GM12878 (cell line): ENCODE measurements at regions not wholly inside any gene's neighbourhood (a gene's known extent, or its start where the extent isn't known, plus 50 kb on each side); places are given as distances from the start of the nearest gene placed in this dataset.
A peak's percentile ranks its signal among the peaks of the same experiment; 100 is the strongest.

ENCODE experiments used
- ATAC-seq: fragments of 200-7000 bp; cut with Tn5 transposase; 3 replicates; pipeline ENCODE4 v1.9.1; 2020; ENCODE audit warnings: mild to moderate bottlenecking, moderate library complexity
- BruUV-seq: library from RNA; stranded (reverse); fragments of 400-500 nt; replicated peaks from 2 replicates; lab custom pipeline; 2021; lab: Mats Ljungman, UMichigan
- CTCF ChIA-PET: fragments of 300-600 bp; sonication (Branson Sonifier 250); formaldehyde crosslinking; extraction: SDS; loops from one replicate; lab custom pipeline; 2021; ENCODE audit warnings: inconsistent platforms; lab: Yijun Ruan, JAX
- POLR2A ChIA-PET: fragments of 350-600 bp; formaldehyde crosslinking; extraction: SDS; loops from one replicate; lab custom pipeline; 2021; ENCODE audit warnings: inconsistent platforms; lab: Charles Lee
- RAD21 ChIA-PET: fragments of 300-600 bp; sonication (Branson Sonifier 250); formaldehyde crosslinking; loops from one replicate; lab custom pipeline; 2023; ENCODE audit warnings: antibody characterized with exemption; ENCODE audit not compliant: unreplicated experiment; lab: Charles Lee
- SMC1A ChIA-PET: fragments of 300-600 bp; sonication (Branson Sonifier 250); formaldehyde crosslinking; loops from one replicate; lab custom pipeline; 2023; ENCODE audit not compliant: unreplicated experiment, uncharacterized antibody; lab: Charles Lee
- DNase-seq: peaks from one replicate; pipeline ENCODE4 v3.0.0-alpha.2; 2011; ENCODE audit warnings: low read depth, low spot score
- FAIRE-seq: peaks from 3 replicates; lab custom pipeline; 2011; peaks lifted over from hg19 to GRCh38; lab: Jason Lieb, UNC
- H2AFZ ChIP-seq: 2 replicates; pipeline ENCODE4 v1.6.0; 2011; ENCODE audit warnings: low read depth, low read length, control low read depth; ENCODE audit not compliant: control insufficient read depth
- H3K27ac ChIP-seq: 2 replicates; pipeline ENCODE4 v1.5.1; 2011; ENCODE audit warnings: control low read depth; ENCODE audit not compliant: control insufficient read depth, insufficient read depth
- H3K27me3 ChIP-seq, 2 experiments: replicated peaks in 1 of 2; 2 replicates each; pipeline versions ENCODE4 v1.6.0 to v1.6.1; 2011; ENCODE audit warnings: low read length in 1 of 2; ENCODE audit not compliant: control insufficient read depth in 2 of 2, insufficient read depth in 2 of 2
- H3K36me3 ChIP-seq, 2 experiments: 2 replicates each; pipeline ENCODE4 v1.5.1; 2011; ENCODE audit warnings: low read length in 1 of 2; ENCODE audit not compliant: control insufficient read depth in 2 of 2, insufficient read depth in 2 of 2
- H3K4me1 ChIP-seq: 2 replicates; pipeline ENCODE4 v1.6.1; 2011; ENCODE audit warnings: mild to moderate bottlenecking, low read length, moderate library complexity, mixed read lengths; ENCODE audit not compliant: control insufficient read depth, insufficient read depth
- H3K4me2 ChIP-seq: 2 replicates; pipeline ENCODE4 v1.6.0; 2011; ENCODE audit warnings: control low read depth; ENCODE audit not compliant: control insufficient read depth, insufficient read depth
- H3K4me3 ChIP-seq: fragments of 200-600 bp; sonication (generic); 2 replicates; pipeline ENCODE4 v1.5.1; 2016
- H3K79me2 ChIP-seq: 2 replicates; pipeline ENCODE4 v1.6.0; 2011; ENCODE audit warnings: low read length; ENCODE audit not compliant: control insufficient read depth, insufficient read depth
- H3K9ac ChIP-seq: 2 replicates; pipeline ENCODE4 v1.8.0; 2011; ENCODE audit warnings: low read length, control low read depth, mixed read lengths; ENCODE audit not compliant: control insufficient read depth, insufficient read depth
- H3K9me3 ChIP-seq: replicated peaks from 3 replicates; pipeline ENCODE4 v1.5.1; 2011; ENCODE audit warnings: mild to moderate bottlenecking, low read length; ENCODE audit not compliant: control insufficient read depth, insufficient read depth
- H4K20me1 ChIP-seq: 2 replicates; pipeline ENCODE4 v1.6.0; 2011; ENCODE audit not compliant: control insufficient read depth, insufficient read depth
- CBFB ChIP-seq: IDR thresholded peaks from 2 replicates; pipeline ENCODE4 v1.6.1; 2016; ENCODE audit warnings: antibody characterized with exemption, low read depth
- RAD21 ChIP-seq: IDR thresholded peaks from 2 replicates; pipeline ENCODE4 v1.6.1; 2011; ENCODE audit warnings: mild to moderate bottlenecking, low read depth, low read length, moderate library complexity; ENCODE audit not compliant: insufficient read depth
- SPI1 ChIP-seq: IDR thresholded peaks from 2 replicates; pipeline ENCODE4 v1.6.1; 2011; ENCODE audit warnings: low read depth, mild to moderate bottlenecking, low read length, moderate library complexity, borderline replicate concordance; ENCODE audit not compliant: insufficient read depth
- WGBS: methylation state at CpG from one replicate; pipeline ENCODE4 v1.1.6; 2016; ENCODE audit warnings: low lambda C conversion rate; ENCODE audit not compliant: insufficient replicate concordance, insufficient coverage; ENCODE audit errors: missing lambda C conversion rate; 5-methylcytosine and 5-hydroxymethylcytosine counted together
- in situ Hi-C: fragments of 300-500 bp; cut with MboI; formaldehyde crosslinking; loops from 9 replicates; pipeline ENCODE4 v1.14.3; 2018; ENCODE audit warnings: mixed read lengths
- intact Hi-C: fragments of 100-400 bp; cut with micrococcal nuclease; formaldehyde crosslinking; loops from one replicate; pipeline ENCODE4 v1.14.2; 2022; ENCODE audit not compliant: unreplicated experiment
- TF ChIP-seq, protein P1 (sequence below): fragments of 450-650 bp; IDR thresholded peaks from 2 replicates; pipeline ENCODE4 v1.6.1; 2017; ENCODE audit warnings: mild to moderate bottlenecking, low read depth, inconsistent platforms; ENCODE audit not compliant: poor library complexity, severe bottlenecking
- TF ChIP-seq, protein P2 (sequence below), 3 experiments: IDR thresholded peaks in 2 of 3; conservative IDR thresholded peaks in 1 of 3; 2 replicates each; pipeline ENCODE4 v1.5.1; 2011; ENCODE audit warnings: low read depth in 3 of 3, low read length in 3 of 3, mild to moderate bottlenecking in 3 of 3, control low read depth in 2 of 3, moderate library complexity in 2 of 3, inconsistent platforms in 1 of 3, mixed read lengths in 1 of 3; ENCODE audit not compliant: control insufficient read depth in 2 of 3, insufficient read depth in 1 of 3; ENCODE audit errors: extremely low read depth in 1 of 3

- no peak for ATAC-seq
- Histone ChIP-seq H3K27ac (no peak overlapping the region), H3K4me2 (no peak overlapping the region), H3K36me3 (no peaks in the 10 kb centered on the region), H3K79me2 (no peaks in the 10 kb centered on the region), H4K20me1 (no peaks in the 10 kb centered on the region), H3K27me3 (no peaks in the 10 kb centered on the region), H3K4me3 (no peak overlapping the region), H3K9ac (no peak overlapping the region), H2AFZ (no peak overlapping the region), H3K9me3 (no peaks in the 10 kb centered on the region), H3K4me1 (no peaks in the 10 kb centered on the region)
- BruUV-seq = no TSS peak
- TF ChIP-seq, protein P1, sequence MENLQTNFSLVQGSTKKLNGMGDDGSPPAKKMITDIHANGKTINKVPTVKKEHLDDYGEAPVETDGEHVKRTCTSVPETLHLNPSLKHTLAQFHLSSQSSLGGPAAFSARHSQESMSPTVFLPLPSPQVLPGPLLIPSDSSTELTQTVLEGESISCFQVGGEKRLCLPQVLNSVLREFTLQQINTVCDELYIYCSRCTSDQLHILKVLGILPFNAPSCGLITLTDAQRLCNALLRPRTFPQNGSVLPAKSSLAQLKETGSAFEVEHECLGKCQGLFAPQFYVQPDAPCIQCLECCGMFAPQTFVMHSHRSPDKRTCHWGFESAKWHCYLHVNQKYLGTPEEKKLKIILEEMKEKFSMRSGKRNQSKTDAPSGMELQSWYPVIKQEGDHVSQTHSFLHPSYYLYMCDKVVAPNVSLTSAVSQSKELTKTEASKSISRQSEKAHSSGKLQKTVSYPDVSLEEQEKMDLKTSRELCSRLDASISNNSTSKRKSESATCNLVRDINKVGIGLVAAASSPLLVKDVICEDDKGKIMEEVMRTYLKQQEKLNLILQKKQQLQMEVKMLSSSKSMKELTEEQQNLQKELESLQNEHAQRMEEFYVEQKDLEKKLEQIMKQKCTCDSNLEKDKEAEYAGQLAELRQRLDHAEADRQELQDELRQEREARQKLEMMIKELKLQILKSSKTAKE = no peak
- peak; percentile 37; the same call in 1 of the 2 replicates for TF ChIP-seq SPI1
- ChIA-PET RAD21 (no interaction called here), POLR2A (no interaction called here), CTCF (no interaction called here), SMC1A (no interaction called here)
- WGBS = 0% methylated on average over 4 of the region's 5 CpGs
- no peak for FAIRE-seq
- in situ Hi-C loops (no loop called here), intact Hi-C loops (no loop called here)
- no peak for DNase-seq
These were observed 733.6 kb upstream of the MAN1A1 start for GRCh38 chr6:120083186-120083585.

DNA sequence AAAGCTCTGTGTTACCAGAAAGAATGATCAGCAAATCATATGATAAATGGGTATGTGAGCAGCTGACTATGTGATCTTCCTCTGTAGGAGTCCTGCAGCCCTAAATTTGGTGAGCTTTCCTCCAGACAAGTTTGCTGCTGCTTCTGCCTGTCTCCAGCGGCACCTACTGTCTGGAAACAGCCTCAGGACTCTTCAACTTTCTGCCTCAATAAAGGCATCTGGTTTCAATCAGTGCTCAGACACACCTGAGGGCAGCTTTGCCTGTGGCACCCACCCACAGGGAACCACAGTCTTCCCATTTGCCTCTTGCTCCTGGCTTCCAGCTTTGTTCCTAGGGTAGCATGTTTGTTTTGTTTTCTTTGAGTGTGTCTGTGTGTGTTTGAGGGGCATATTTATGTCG is 727.9 kb upstream of the MAN1A1 start:
- Histone ChIP-seq H3K4me1 (no peaks in the 10 kb centered on the region), H3K9ac (no peak overlapping the region), H4K20me1 (no peaks in the 10 kb centered on the region), H3K4me3 (no peak overlapping the region), H2AFZ (no peak overlapping the region), H3K4me2 (no peak overlapping the region), H3K27me3 (no peaks in the 10 kb centered on the region), H3K79me2 (no peaks in the 10 kb centered on the region), H3K36me3 (no peaks in the 10 kb centered on the region), H3K27ac (no peak overlapping the region), H3K9me3 (no peaks in the 10 kb centered on the region)
- FAIRE-seq (no peak), DNase-seq (no peak), ATAC-seq (peak; percentile 34; the same call in 2 of the 3 replicates)
- no TSS peak for BruUV-seq
- CTCF ChIA-PET = interaction anchor here (0.8 to 1.2 kb wide), 2 partner anchors 99 to 948 kb away, joined by 4 read pairs; no protein-coding TSS in a partner anchor
- peak; percentile 35; the same call in 1 of the 2 replicates for TF ChIP-seq RAD21
- TF ChIP-seq, protein P2, sequence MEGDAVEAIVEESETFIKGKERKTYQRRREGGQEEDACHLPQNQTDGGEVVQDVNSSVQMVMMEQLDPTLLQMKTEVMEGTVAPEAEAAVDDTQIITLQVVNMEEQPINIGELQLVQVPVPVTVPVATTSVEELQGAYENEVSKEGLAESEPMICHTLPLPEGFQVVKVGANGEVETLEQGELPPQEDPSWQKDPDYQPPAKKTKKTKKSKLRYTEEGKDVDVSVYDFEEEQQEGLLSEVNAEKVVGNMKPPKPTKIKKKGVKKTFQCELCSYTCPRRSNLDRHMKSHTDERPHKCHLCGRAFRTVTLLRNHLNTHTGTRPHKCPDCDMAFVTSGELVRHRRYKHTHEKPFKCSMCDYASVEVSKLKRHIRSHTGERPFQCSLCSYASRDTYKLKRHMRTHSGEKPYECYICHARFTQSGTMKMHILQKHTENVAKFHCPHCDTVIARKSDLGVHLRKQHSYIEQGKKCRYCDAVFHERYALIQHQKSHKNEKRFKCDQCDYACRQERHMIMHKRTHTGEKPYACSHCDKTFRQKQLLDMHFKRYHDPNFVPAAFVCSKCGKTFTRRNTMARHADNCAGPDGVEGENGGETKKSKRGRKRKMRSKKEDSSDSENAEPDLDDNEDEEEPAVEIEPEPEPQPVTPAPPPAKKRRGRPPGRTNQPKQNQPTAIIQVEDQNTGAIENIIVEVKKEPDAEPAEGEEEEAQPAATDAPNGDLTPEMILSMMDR (IDR thresholded peaks at IDR 0.05 in 2 of 3, conservative IDR thresholded peaks at IDR 0.05 in 1 of 3; ENCODE audit: control insufficient read depth in 2 of 3, extremely low read depth in 1 of 3, insufficient read depth in 1 of 3, low read depth in 3 of 3, low read length in 3 of 3) = peak in 1 of 3 experiments; percentile 34; a peak in 2 of 6 replicates
- TF ChIP-seq CBFB = no peak
- POLR2A ChIA-PET = no interaction called here
- RAD21 ChIA-PET = interaction anchor here (0.9 kb wide), 1 partner anchor 948 kb away, joined by 5 read pairs; no protein-coding TSS in a partner anchor
- 5% methylated on average over 2 of the region's 2 CpGs for WGBS
- intact Hi-C loops = no loop called here
- in situ Hi-C loops = no loop called here
- SMC1A ChIA-PET = interaction anchor here (1.1 to 1.8 kb wide), 4 partner anchors 10 to 727 kb away, joined by 3 to 5 read pairs (median 4); no protein-coding TSS in a partner anchor
